ENCODE measurements at regions not wholly inside any gene's neighbourhood (a gene's known extent, or its start where the extent isn't known, plus 50 kb on each side); places are given as distances from the start of the nearest gene placed in this dataset.
"Not testable (repeated sequence)": the region's sequence is repeated elsewhere in the genome, so short reads cannot be mapped to it uniquely, and the experiment has no call there.

DNA sequence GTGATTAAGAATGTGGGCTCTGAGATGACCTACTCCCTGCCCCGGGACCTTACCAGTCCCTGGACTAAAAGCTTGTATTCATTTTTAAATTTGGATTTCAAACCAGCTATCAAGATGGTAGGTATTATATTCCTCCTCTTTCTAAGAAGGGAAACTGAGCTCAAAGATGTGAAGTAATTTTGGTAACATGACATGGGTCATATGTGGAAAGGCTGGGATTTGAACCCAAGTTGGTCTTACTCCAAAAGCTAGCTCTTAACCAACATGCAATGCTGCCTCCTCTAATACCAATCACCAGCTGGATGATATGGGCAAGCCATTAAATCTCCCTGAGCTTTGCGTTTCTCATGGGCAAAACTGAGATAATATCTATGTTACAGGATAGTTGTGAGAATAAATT lies 166.4 kb upstream of the SLC38A2 start:
- Histone ChIP-seq H3K27ac (no peak overlapping the region), H3K4me3 (no peak overlapping the region), H3K9me3 (peaks cover 0 to 3% (median 0%) of the 10 kb centered on the region in 3 donors), H3K27me3 (no peaks in the 10 kb centered on the region), H3K4me1 (no peaks in the 10 kb centered on the region), H3K36me3 (replicated peaks in 1 of 2; ENCODE audit: insufficient read depth in 1 of 2, low read depth in 2 of 2) (no peaks in the 10 kb centered on the region)
- ATAC-seq: no peak
- 84 to 85% methylated on average over 2 of the region's 2 CpGs for WGBS, 2 donors
- TF ChIP-seq, protein P1, sequence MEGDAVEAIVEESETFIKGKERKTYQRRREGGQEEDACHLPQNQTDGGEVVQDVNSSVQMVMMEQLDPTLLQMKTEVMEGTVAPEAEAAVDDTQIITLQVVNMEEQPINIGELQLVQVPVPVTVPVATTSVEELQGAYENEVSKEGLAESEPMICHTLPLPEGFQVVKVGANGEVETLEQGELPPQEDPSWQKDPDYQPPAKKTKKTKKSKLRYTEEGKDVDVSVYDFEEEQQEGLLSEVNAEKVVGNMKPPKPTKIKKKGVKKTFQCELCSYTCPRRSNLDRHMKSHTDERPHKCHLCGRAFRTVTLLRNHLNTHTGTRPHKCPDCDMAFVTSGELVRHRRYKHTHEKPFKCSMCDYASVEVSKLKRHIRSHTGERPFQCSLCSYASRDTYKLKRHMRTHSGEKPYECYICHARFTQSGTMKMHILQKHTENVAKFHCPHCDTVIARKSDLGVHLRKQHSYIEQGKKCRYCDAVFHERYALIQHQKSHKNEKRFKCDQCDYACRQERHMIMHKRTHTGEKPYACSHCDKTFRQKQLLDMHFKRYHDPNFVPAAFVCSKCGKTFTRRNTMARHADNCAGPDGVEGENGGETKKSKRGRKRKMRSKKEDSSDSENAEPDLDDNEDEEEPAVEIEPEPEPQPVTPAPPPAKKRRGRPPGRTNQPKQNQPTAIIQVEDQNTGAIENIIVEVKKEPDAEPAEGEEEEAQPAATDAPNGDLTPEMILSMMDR (IDR thresholded peaks at IDR 0.05): no peak
- no peak for TF ChIP-seq POLR2A (IDR thresholded peaks at IDR 0.05)
- DNase-seq: no peak
- intact Hi-C loops (cut with DNase I): no loop called here

DNA sequence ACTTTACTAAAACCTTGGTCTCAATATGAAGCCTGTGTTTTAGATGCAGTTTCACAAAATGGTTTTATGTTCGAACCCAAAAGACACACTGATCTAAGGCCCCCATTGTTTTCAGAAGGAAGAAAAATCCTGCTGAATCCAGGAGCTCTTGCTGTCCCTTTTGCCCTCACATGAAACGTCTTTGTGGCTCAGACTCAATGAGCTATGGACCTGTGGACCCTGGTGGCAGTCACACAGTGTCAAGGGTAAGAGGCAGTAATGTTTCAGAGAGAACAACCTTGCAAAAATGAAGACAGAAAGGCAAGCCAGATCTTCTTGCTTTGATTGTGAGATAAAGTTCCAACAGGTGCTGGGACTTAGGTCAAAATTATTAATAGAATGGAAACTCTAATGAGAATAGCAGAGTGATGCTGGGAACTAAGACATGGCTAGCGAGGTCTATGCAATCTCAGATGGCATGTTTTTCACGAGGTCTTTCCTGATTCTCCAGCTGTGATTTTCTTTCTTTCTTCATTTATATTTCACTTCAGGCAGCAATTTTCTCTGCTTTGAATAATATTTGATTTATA lies 164.9 kb upstream of the SLC38A2 start:
- Histone ChIP-seq H3K4me1 (no peaks in the 10 kb centered on the region), H3K4me3 (no peak overlapping the region), H3K36me3 (replicated peaks in 1 of 2; ENCODE audit: insufficient read depth in 1 of 2, low read depth in 2 of 2) (no peaks in the 10 kb centered on the region), H3K27ac (no peak overlapping the region), H3K9me3 (peaks cover 0 to 3% (median 0%) of the 10 kb centered on the region in 3 donors), H3K27me3 (no peaks in the 10 kb centered on the region)
- ATAC-seq (no peak), DNase-seq (no peak)
- intact Hi-C loops (cut with DNase I): no loop called here
- 82 to 85% methylated on average over 4 of the region's 4 CpGs for WGBS, 2 donors
- TF ChIP-seq, protein P1 (IDR thresholded peaks at IDR 0.05): no peak
- TF ChIP-seq POLR2A (IDR thresholded peaks at IDR 0.05): no peak

DNA sequence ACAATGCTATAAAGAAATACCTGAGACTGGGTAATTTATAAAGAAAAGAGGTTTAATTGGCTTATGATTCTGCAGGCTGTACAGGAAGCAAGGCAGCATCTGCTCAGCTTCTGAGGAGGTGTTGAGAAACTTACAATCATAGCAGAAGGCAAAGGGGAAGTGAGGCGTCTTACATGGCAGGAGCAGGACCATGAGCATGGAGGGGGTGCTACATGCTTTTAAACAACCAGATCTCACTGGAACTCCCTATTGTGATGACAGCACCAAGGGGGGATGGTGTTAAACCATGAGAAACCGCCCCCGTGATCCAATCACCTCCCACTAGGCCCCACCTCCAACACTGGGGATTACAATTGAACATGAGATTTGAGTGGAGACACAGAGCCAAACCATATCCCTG lies 163.7 kb upstream of the SLC38A2 start:
- DNase-seq; H3K27ac ChIP-seq; H3K27me3 ChIP-seq; ATAC-seq; intact Hi-C loops (cut with DNase I); H3K4me3 ChIP-seq; H3K4me1 ChIP-seq; H3K36me3 ChIP-seq (replicated peaks in 1 of 2; ENCODE audit: insufficient read depth in 1 of 2, low read depth in 2 of 2); H3K9me3 ChIP-seq: not testable (repeated sequence)
- 83 to 93% methylated on average over 3 of the region's 3 CpGs for WGBS, 2 donors

DNA sequence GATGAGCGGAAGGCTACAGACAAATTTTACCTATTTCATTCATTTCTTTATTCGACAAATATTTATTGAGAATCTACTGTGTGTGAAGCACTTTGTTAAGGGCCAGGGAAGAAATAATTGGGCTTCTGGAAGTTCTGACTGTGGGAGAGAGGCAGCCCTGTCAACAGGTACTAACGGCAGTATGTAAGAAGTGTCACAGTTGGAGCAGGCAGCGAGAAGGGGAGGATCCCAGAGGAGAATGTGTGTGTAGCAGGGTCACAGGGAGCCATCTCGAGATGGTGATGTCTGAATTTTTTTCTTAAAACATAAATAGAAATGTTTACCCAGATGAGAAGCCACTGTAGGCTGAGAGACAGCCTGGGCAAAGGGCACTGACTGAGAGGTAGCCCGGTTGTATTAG lies 163.3 kb upstream of the SLC38A2 start:
- intact Hi-C loops (cut with DNase I): no loop called here
- Histone ChIP-seq H3K36me3 (replicated peaks in 1 of 2; ENCODE audit: insufficient read depth in 1 of 2, low read depth in 2 of 2) (no peaks in the 10 kb centered on the region), H3K4me1 (no peaks in the 10 kb centered on the region), H3K9me3 (no peaks in the 10 kb centered on the region), H3K27me3 (no peaks in the 10 kb centered on the region), H3K27ac (no peak overlapping the region), H3K4me3 (no peak overlapping the region)
- DNase-seq (no peak), ATAC-seq (no peak)
- TF ChIP-seq, protein P1 (IDR thresholded peaks at IDR 0.05): no peak
- no peak for TF ChIP-seq POLR2A (IDR thresholded peaks at IDR 0.05)
- 87 to 89% methylated on average over 6 of the region's 6 CpGs for WGBS, 2 donors

DNA sequence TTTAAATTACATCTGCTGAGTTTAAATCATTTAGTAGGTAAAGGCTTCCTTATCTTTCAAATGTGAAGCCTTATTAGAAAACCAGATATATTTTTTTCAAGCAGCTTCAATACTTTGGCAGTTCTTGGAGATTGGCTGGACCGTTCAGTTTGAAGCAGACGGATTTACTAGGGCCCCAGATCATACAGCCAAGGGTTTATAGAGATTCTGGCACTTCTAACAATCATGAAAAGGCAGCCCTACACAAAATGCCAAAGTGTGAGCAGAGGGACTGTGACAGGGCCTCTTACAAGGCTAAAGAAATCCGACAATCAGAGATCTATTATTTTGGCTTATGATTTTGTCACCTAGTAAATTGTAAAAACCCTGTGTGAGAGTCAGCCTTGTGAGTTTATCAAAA lies 162.8 kb upstream of the SLC38A2 start:
- no peak for ATAC-seq
- 81 to 87% methylated on average over 3 of the region's 3 CpGs for WGBS, 2 donors

More for the DNA sequence above, 162.8 kb upstream of the SLC38A2 start:
- TF ChIP-seq, protein P1 (IDR thresholded peaks at IDR 0.05): no peak
- no peak for TF ChIP-seq POLR2A (IDR thresholded peaks at IDR 0.05)
- intact Hi-C loops (cut with DNase I): no loop called here
- no peak for DNase-seq
- Histone ChIP-seq H3K4me1 (no peaks in the 10 kb centered on the region), H3K36me3 (replicated peaks in 1 of 2; ENCODE audit: insufficient read depth in 1 of 2, low read depth in 2 of 2) (no peaks in the 10 kb centered on the region), H3K4me3 (no peak overlapping the region), H3K9me3 (no peaks in the 10 kb centered on the region), H3K27me3 (no peaks in the 10 kb centered on the region), H3K27ac (no peak overlapping the region)

Measured in body of pancreas (tissue), 4 donors.